Stomach (tissue), 4 donors: ENCODE measurements at regions not wholly inside any gene's neighbourhood (a gene's known extent, or its start where the extent isn't known, plus 50 kb on each side); places are given as distances from the start of the nearest gene placed in this dataset.

Experiments used
- CTCF ChIP-seq, 7 experiments: fragments of 450-650 bp in 4 of 7; fragments of 200-600 bp in 3 of 7; sonication (generic) in 3 of 7; IDR thresholded peaks; one replicate each; pipeline ENCODE4 v1.5.1; 2016 to 2019; ENCODE audit warnings: antibody characterized with exemption in 7 of 7, control low read depth in 2 of 7, mild to moderate bottlenecking in 1 of 7
- EP300 ChIP-seq: sonication (generic); formaldehyde crosslinking; IDR thresholded peaks from one replicate; pipeline ENCODE4 v1.6.1; 2017; ENCODE audit warnings: antibody characterized with exemption
- POLR2A ChIP-seq, 4 donors: fragments of 450-650 bp; IDR thresholded peaks; one replicate each; pipeline ENCODE4 v1.6.1; 2016; ENCODE audit warnings: antibody characterized with exemption in 4 of 4, control low read depth in 2 of 4, mild to moderate bottlenecking in 1 of 4, moderate library complexity in 1 of 4
- POLR2AphosphoS5 ChIP-seq, 3 donors: sonication (generic); formaldehyde crosslinking; IDR thresholded peaks; one replicate each; pipeline ENCODE4 v1.6.1; 2016; ENCODE audit warnings: antibody characterized with exemption in 3 of 3

DNA sequence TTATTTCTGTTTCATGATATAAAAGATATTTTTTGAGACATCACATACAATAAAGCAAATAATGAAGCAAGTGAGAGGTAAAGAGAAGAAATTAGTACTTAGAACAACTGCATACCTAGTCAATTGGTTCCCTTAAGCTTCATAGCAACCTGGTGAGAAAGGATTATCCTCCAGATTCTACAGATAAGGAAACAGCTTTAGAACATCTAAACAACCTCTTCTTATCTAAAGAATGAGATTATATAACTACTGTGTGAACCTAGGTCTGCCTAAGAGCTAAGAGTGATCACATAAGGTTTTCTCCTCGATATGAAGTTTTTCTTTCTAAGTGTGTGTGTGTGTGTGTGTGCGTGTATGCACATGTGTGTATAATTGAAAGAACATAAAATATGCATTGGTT lies 265.1 kb downstream of the NOL4 start:
- TF ChIP-seq CTCF (IDR thresholded peaks at IDR 0.05): no peak
- TF ChIP-seq POLR2AphosphoS5 (IDR thresholded peaks at IDR 0.05): no peak
- TF ChIP-seq POLR2A (IDR thresholded peaks at IDR 0.05): no peak
- no peak for TF ChIP-seq EP300
